Mesenchymal stem cell (in vitro differentiated cells and primary cell): ENCODE measurements at regions not wholly inside any gene's neighbourhood (a gene's known extent, or its start where the extent isn't known, plus 50 kb on each side); places are given as distances from the start of the nearest gene placed in this dataset.

ENCODE experiments used
- DNase-seq: peaks from one replicate; pipeline ENCODE4 v3.0.0-alpha.2; 2013
- H2AFZ ChIP-seq: one replicate; pipeline ENCODE4 v1.6.1; 2013; ENCODE audit warnings: low read depth, mild to moderate bottlenecking, control low read depth, inconsistent platforms, low read length, moderate library complexity
- H2AK5ac ChIP-seq: 2 replicates; pipeline ENCODE4 v1.6.1; 2013; ENCODE audit warnings: low read length, moderate library complexity, mild to moderate bottlenecking, inconsistent platforms; ENCODE audit not compliant: severe bottlenecking
- H2BK120ac ChIP-seq: one replicate; pipeline ENCODE4 v1.6.1; 2013; ENCODE audit warnings: low read depth, mild to moderate bottlenecking, inconsistent platforms, low read length, moderate library complexity
- H2BK12ac ChIP-seq, 2 experiments: one replicate each; pipeline ENCODE4 v1.6.1; 2013; ENCODE audit warnings: inconsistent platforms in 2 of 2, low read length in 2 of 2, mild to moderate bottlenecking in 2 of 2, moderate library complexity in 2 of 2, control low read depth in 1 of 2
- H2BK15ac ChIP-seq: one replicate; pipeline ENCODE4 v1.6.1; 2013; ENCODE audit warnings: mild to moderate bottlenecking, low read depth, inconsistent platforms; ENCODE audit not compliant: poor library complexity, severe bottlenecking
- H2BK5ac ChIP-seq: 2 replicates; pipeline ENCODE4 v1.6.1; 2013; ENCODE audit warnings: low read depth, mild to moderate bottlenecking, low read length, control low read depth, inconsistent platforms; ENCODE audit not compliant: poor library complexity, severe bottlenecking
- H3K14ac ChIP-seq, 2 experiments: one replicate each; pipeline ENCODE4 v1.6.1; 2013; ENCODE audit warnings: inconsistent platforms in 2 of 2, low read length in 2 of 2, control low read depth in 1 of 2, mild to moderate bottlenecking in 1 of 2, moderate library complexity in 1 of 2
- H3K18ac ChIP-seq, 2 experiments: one replicate each; pipeline ENCODE4 v1.6.1; 2013; ENCODE audit warnings: inconsistent platforms in 2 of 2, low read length in 2 of 2, control low read depth in 1 of 2, low read depth in 1 of 2, mild to moderate bottlenecking in 1 of 2
- H3K23ac ChIP-seq, 2 experiments: one replicate each; pipeline ENCODE4 v1.6.1; 2013; ENCODE audit warnings: inconsistent platforms in 2 of 2, low read length in 2 of 2, mild to moderate bottlenecking in 2 of 2, moderate library complexity in 2 of 2, control low read depth in 1 of 2
- H3K27ac ChIP-seq: 2 replicates; pipeline ENCODE4 v1.5.1; 2013; ENCODE audit warnings: mild to moderate bottlenecking, moderate library complexity, low read length, control low read depth, inconsistent platforms; ENCODE audit not compliant: poor library complexity, severe bottlenecking
- H3K27me3 ChIP-seq, 2 experiments: 2 replicates each; pipeline versions ENCODE4 v1.6.1 to v1.7.0; 2013; ENCODE audit warnings: low read length in 2 of 2, mild to moderate bottlenecking in 2 of 2, moderate library complexity in 2 of 2, control low read depth in 1 of 2, inconsistent platforms in 1 of 2; ENCODE audit not compliant: control insufficient read depth in 1 of 2, insufficient read depth in 1 of 2
- H3K36me3 ChIP-seq, 2 experiments: 2 replicates each; pipeline versions ENCODE4 v1.6.1 to v1.7.0; 2013; ENCODE audit warnings: low read length in 2 of 2, control low read depth in 1 of 2, inconsistent platforms in 1 of 2, low read depth in 1 of 2, mild to moderate bottlenecking in 1 of 2; ENCODE audit not compliant: insufficient read depth in 2 of 2, control insufficient read depth in 1 of 2
- H3K4ac ChIP-seq, 2 experiments: one replicate each; pipeline ENCODE4 v1.6.1; 2013; ENCODE audit warnings: inconsistent platforms in 2 of 2, low read length in 2 of 2, mild to moderate bottlenecking in 2 of 2, moderate library complexity in 2 of 2, control low read depth in 1 of 2, low read depth in 1 of 2
- H3K4me1 ChIP-seq: 2 replicates; pipeline ENCODE4 v1.6.1; 2013; ENCODE audit warnings: low read depth, low read length, control low read depth; ENCODE audit not compliant: control insufficient read depth, insufficient read depth
- H3K4me2 ChIP-seq: 2 replicates; pipeline ENCODE4 v1.6.1; 2013; ENCODE audit warnings: low read length, mild to moderate bottlenecking, inconsistent platforms; ENCODE audit not compliant: poor library complexity, severe bottlenecking
- H3K4me3 ChIP-seq, 2 experiments: 2 replicates each; pipeline versions ENCODE4 v1.5.1 to v1.7.0; 2013; ENCODE audit warnings: low read length in 2 of 2, mild to moderate bottlenecking in 2 of 2, control low read depth in 1 of 2, low read depth in 1 of 2; ENCODE audit not compliant: insufficient read depth in 1 of 2
- H3K79me1 ChIP-seq: replicated peaks from 2 replicates; pipeline ENCODE4 v1.6.1; 2013; ENCODE audit warnings: mild to moderate bottlenecking, control low read depth, low read length, inconsistent platforms; ENCODE audit not compliant: poor library complexity, severe bottlenecking
- H3K9ac ChIP-seq: 2 replicates; pipeline ENCODE4 v1.7.0; 2013; ENCODE audit warnings: mild to moderate bottlenecking, low read length, moderate library complexity
- H3K9me3 ChIP-seq: 2 replicates; pipeline ENCODE4 v1.7.0; 2013; ENCODE audit warnings: mild to moderate bottlenecking, low read length; ENCODE audit not compliant: control insufficient read depth
- H4K8ac ChIP-seq: one replicate; pipeline ENCODE4 v1.6.1; 2013; ENCODE audit warnings: inconsistent platforms, mild to moderate bottlenecking, low read length, moderate library complexity
- H4K91ac ChIP-seq: one replicate; pipeline ENCODE4 v1.6.1; 2013; ENCODE audit warnings: mild to moderate bottlenecking, low read length, inconsistent platforms
- WGBS: methylation state at CpG from one replicate; pipeline ENCODE4 v1.1.7; 2013; ENCODE audit warnings: mixed read lengths; 5-methylcytosine and 5-hydroxymethylcytosine counted together

DNA sequence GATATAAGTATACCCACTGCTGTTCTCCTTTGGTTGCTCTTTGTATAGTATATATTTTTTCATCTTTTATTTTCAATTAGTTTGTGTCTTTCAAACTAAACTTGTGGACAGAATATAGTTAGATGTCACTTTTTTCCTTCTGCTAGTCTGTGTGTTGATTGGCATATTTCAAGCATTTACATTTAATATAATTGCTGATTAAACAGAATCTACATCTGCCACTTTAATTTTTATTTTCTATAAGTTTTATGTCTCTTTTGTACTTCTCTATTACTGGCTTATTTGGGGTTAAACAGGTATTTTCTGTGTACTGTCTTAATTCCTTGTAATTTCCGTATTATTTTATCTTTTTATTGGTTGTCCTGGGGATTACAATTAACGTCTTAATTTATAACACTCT, 74.4 kb upstream of the CHODL start:
- no peak overlapping the region for H2AK5ac ChIP-seq
- H2AFZ ChIP-seq, result no peak overlapping the region
- H2BK120ac ChIP-seq, result no peak overlapping the region
- H3K9me3 ChIP-seq, result no peaks in the 10 kb centered on the region
- H3K23ac ChIP-seq, result no peak overlapping the region
- no peak overlapping the region for H4K91ac ChIP-seq
- H3K79me1 ChIP-seq, result no peaks in the 10 kb centered on the region
- H3K4ac ChIP-seq, result no peak overlapping the region
- no peak overlapping the region for H3K4me2 ChIP-seq
- H2BK5ac ChIP-seq, result no peak overlapping the region
- no peak overlapping the region for H2BK15ac ChIP-seq
- DNase-seq, result no peak
- no peak overlapping the region for H3K27ac ChIP-seq
- H3K36me3 ChIP-seq, result no peaks in the 10 kb centered on the region
- no CpG with 5 or more reads among the region's 2 CpGs for WGBS
- H3K9ac ChIP-seq, result no peak overlapping the region
- no peak overlapping the region for H2BK12ac ChIP-seq
- no peaks in the 10 kb centered on the region for H3K27me3 ChIP-seq
- H3K14ac ChIP-seq, result no peak overlapping the region
- no peaks in the 10 kb centered on the region for H3K4me1 ChIP-seq
- H3K4me3 ChIP-seq, result no peak overlapping the region
- H3K18ac ChIP-seq, result no peak overlapping the region
- H4K8ac ChIP-seq, result no peak overlapping the region

DNA sequence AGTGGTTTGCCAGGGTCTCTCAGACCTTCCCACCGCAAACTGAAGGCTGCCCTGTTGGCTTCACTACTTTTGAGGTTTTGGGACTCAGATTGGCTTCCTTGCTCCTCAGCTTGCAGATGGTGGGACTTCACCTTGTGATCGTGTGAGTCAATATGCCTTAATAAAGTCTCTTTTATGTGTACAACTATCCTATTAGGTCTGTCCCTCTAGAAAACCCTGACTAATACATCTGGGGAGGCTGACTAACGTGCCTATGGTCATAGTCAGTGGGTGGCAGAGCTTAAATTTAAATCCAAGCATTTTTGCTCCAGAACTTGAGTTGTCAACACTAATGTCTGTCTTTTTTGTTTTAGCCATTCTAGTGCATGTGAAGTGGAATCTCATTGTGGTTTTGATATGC, 76.5 kb upstream of the CHODL start:
- H3K36me3 ChIP-seq, result no peaks in the 10 kb centered on the region

DNA sequence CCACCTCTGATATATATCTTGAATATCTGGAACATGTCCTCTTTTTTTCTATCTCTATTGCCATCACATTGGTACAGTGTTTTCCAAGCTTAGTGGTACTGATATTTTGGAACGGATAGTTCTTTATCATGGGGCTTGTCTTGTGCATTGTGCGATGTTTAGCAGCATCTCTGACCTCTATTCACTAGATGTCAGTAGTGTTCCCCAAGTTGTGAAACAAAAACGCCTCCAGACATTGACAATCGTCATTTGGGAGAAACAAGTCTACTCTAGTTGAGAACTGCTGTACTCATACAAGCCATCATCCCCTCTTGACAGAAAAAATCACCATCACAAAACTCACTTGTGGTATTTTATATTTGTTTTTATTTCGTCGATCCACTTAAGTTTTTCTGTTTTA, 79.7 kb upstream of the CHODL start:
- no peak for DNase-seq
- no peak overlapping the region for H2BK120ac ChIP-seq
- H3K4me2 ChIP-seq, result no peak overlapping the region
- 92% methylated on average over 4 of the region's 6 CpGs for WGBS
- H4K91ac ChIP-seq, result no peak overlapping the region
- no peak overlapping the region for H3K18ac ChIP-seq
- no peak overlapping the region for H3K14ac ChIP-seq
- no peak overlapping the region for H3K27ac ChIP-seq
- no peak overlapping the region for H2AFZ ChIP-seq
- no peaks in the 10 kb centered on the region for H3K79me1 ChIP-seq
- no peak overlapping the region for H2AK5ac ChIP-seq
- no peak overlapping the region for H3K9ac ChIP-seq
- H3K27me3 ChIP-seq, result no peaks in the 10 kb centered on the region
- no peak overlapping the region for H4K8ac ChIP-seq
- H3K23ac ChIP-seq, result no peak overlapping the region
- no peak overlapping the region for H2BK12ac ChIP-seq
- no peaks in the 10 kb centered on the region for H3K4me1 ChIP-seq
- H3K9me3 ChIP-seq, result no peaks in the 10 kb centered on the region
- no peak overlapping the region for H2BK5ac ChIP-seq
- H3K4me3 ChIP-seq, result no peak overlapping the region
- H3K4ac ChIP-seq, result no peak overlapping the region
- H2BK15ac ChIP-seq, result no peak overlapping the region
- no peaks in the 10 kb centered on the region for H3K36me3 ChIP-seq

More for the DNA sequence above, 76.5 kb upstream of the CHODL start:
- H3K27ac ChIP-seq, result no peak overlapping the region
- H3K9me3 ChIP-seq, result no peaks in the 10 kb centered on the region
- no peak overlapping the region for H2AK5ac ChIP-seq
- no peak overlapping the region for H2BK5ac ChIP-seq
- H3K4me3 ChIP-seq, result no peak overlapping the region
- H3K23ac ChIP-seq, result no peak overlapping the region
- no peaks in the 10 kb centered on the region for H3K27me3 ChIP-seq
- no peak overlapping the region for H3K4ac ChIP-seq
- no peak overlapping the region for H2BK12ac ChIP-seq
- H3K4me2 ChIP-seq, result no peak overlapping the region
- no peak for DNase-seq
- H3K14ac ChIP-seq, result no peak overlapping the region
- no peak overlapping the region for H2AFZ ChIP-seq
- whole genome bisulfite sequencing, result 90% methylated on average over 2 of the region's 3 CpGs
- H3K79me1 ChIP-seq, result no peaks in the 10 kb centered on the region
- no peaks in the 10 kb centered on the region for H3K4me1 ChIP-seq
- no peak overlapping the region for H4K91ac ChIP-seq
- H3K9ac ChIP-seq, result no peak overlapping the region
- H2BK15ac ChIP-seq, result no peak overlapping the region
- H4K8ac ChIP-seq, result no peak overlapping the region
- no peak overlapping the region for H3K18ac ChIP-seq
- H2BK120ac ChIP-seq, result peak overlapping the region; percentile 34

DNA sequence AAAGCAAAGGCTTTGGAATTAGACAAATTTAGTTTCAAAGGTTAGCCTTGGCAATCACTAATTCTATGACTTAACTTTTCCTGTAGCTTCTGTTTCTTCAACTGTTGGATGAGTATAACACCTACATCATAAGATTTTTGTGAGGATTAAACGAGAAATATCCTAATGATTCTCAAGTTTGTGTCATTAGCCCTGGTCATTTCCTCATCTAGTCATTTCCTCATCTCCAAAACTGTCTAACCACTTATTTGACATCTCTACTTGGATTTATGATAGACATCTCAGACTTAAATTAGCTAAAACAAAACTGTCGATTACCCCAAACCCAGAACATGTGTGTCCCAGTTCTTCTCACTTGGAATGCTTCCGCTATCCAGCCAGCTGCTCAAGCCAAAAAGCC, 80.2 kb upstream of the CHODL start:
- Histone ChIP-seq H3K18ac (no peak overlapping the region), H3K27ac (no peak overlapping the region), H3K4ac (no peak overlapping the region), H4K91ac (no peak overlapping the region), H2AFZ (no peak overlapping the region), H2BK15ac (no peak overlapping the region), H3K4me3 (no peak overlapping the region), H2AK5ac (no peak overlapping the region), H3K4me1 (no peaks in the 10 kb centered on the region), H3K27me3 (no peaks in the 10 kb centered on the region), H2BK5ac (no peak overlapping the region), H2BK120ac (peak overlapping the region; percentile 34), H4K8ac (no peak overlapping the region), H2BK12ac (no peak overlapping the region), H3K9me3 (no peaks in the 10 kb centered on the region), H3K9ac (no peak overlapping the region), H3K79me1 (no peaks in the 10 kb centered on the region), H3K23ac (no peak overlapping the region), H3K4me2 (no peak overlapping the region), H3K36me3 (no peaks in the 10 kb centered on the region), H3K14ac (no peak overlapping the region)
- DNase-seq, result no peak
- WGBS, result 47% methylated on average over 3 of the region's 3 CpGs
